Skin epidermis (tissue), 12 donors: ENCODE measurements at regions not wholly inside any gene's neighbourhood (a gene's known extent, or its start where the extent isn't known, plus 50 kb on each side); places are given as distances from the start of the nearest gene placed in this dataset.
"Not testable (repeated sequence)": the region's sequence is repeated elsewhere in the genome, so short reads cannot be mapped to it uniquely, and the experiment has no call there.

Experiments used
- H3K27ac ChIP-seq, 21 experiments: fragments of 200-600 bp; sonication (generic) in 11 of 21; one replicate each; pipeline ENCODE4 v1.5.0; 2020; ENCODE audit warnings: mild to moderate bottlenecking in 3 of 21, inconsistent platforms in 2 of 21, moderate library complexity in 2 of 21
- H3K4me3 ChIP-seq, 7 experiments: fragments of 200-600 bp; sonication (generic) in 2 of 7; one replicate each; pipeline ENCODE4 v1.5.0; 2020; ENCODE audit warnings: inconsistent platforms in 2 of 7, mild to moderate bottlenecking in 2 of 7, moderate library complexity in 1 of 7

DNA sequence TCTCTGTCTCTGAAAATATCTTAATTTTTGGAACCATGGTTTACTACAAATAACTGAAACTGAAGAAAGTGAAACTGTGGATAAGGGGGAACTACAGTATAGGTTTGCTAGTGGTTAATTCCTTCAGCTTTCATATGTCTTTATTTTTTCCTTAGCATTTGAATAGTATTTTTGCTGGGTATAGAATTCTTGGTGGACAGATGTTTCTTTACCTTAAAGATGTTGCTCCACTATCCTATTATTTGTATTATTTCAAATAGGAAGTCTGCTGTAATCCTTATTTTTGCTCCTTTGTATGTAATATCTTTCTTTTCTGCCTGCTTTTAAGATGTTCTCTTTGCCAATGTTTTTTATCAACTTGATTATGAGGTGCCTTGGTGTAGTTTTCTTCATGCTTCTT is 152.9 kb upstream of the ISL1 start:
- no peak overlapping the region for H3K4me3 ChIP-seq
- no peak overlapping the region for H3K27ac ChIP-seq

DNA sequence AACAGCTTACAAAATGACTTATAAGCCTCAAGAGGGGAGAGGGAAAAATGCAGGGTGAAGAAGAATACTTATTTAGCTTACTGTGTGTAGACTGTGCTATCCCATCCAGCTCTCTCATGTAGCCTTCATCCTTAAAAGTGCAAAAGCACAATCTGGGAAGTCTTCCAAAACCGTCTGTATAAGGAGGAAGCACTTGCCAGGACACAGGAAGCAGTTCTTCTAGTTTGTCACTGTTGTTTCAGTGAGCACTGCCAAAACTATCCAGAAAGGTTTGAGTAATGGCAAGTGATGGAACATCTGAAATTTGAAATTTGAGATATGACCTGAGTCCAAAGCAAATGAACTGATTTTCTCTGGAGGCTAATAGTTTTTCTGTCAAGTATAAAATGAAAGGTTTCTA is 140.8 kb upstream of the ISL1 start:
- no peak overlapping the region for H3K27ac ChIP-seq
- H3K4me3 ChIP-seq: no peak overlapping the region

DNA sequence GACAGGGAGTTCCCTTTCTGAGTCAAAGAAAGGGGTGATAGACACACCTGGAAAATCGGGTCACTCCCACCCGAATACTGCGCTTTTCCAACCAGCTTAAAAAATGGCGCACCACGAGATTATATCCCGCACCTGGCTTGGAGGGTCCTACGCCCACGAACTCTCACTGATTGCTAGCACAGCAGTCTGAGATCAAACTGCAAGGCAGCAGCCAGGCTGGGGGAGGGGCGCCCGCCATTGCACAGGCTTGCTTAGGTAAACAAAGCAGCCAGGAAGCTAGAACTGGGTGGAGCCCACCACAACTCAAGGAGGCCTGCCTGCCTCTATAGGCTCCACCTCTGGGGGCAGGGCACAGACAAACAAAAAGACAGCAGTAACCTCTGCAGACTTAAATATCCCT is 132.3 kb upstream of the ISL1 start:
- not testable (repeated sequence) for H3K27ac ChIP-seq, H3K4me3 ChIP-seq

DNA sequence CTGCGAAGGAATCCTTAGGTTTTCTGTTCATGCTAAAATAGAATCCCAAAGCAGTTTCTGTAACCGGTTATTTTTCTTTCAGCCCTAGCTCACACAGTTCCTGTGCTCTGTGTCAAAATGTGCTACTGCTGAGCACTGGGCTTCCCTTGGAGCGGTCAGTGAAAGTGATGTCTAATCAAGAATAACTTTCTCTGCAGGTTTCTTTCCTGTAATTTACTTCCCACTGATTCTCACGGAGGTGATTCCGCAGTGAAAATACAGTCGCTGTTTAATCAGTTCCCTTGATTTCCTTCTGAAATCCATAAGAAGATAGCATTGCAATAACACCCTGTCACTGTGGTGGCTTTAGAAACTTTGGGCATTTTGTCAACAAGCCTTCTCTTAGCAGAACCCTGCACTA is 112.0 kb upstream of the ISL1 start:
- Histone ChIP-seq H3K27ac (no peak overlapping the region), H3K4me3 (no peak overlapping the region)

DNA sequence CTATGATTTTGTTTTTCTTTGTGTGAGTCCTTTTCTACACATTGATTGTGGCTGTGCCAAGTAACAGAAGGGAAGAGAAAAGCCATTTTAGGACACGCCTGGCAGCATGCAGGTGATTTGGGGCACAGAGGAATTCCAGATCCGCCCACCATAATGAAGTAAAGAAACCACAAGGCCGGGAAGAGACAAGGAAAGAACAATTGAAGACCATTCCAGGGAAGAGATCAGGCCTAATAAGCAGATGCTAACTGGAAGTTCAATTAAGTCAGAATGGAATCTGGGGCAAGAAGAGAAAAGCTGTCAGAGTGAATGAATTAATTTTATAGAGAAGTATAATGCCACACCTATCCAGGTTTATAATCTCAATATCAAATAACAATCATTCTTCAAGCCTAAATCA is 110.2 kb upstream of the ISL1 start:
- H3K4me3 ChIP-seq: no peak overlapping the region
- no peak overlapping the region for H3K27ac ChIP-seq

GRCh38 chr5:51273871-51274270 is 109.4 kb upstream of the ISL1 start:
- Histone ChIP-seq H3K27ac (no peak overlapping the region), H3K4me3 (no peak overlapping the region)

DNA sequence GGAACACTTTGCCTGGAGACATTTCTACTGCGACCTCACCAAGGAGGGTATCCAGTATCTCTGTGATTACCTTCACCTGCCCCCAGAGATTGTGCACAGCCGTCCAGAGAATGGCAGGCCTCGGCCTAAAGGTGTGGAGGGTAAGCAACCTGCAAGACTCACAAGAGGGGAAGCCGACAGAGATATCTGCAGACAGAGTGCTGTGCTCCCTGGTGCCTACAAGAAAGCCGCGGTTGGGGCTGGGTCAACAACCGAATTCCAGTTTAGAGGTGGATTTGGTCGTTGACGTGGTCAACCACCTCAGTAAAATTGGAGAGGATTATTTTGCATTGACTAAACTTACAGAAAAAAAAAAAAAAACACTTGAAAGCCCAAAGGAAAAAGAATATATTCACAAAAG is 107.8 kb upstream of the ISL1 start:
- no peak overlapping the region for H3K4me3 ChIP-seq
- no peak overlapping the region for H3K27ac ChIP-seq

DNA sequence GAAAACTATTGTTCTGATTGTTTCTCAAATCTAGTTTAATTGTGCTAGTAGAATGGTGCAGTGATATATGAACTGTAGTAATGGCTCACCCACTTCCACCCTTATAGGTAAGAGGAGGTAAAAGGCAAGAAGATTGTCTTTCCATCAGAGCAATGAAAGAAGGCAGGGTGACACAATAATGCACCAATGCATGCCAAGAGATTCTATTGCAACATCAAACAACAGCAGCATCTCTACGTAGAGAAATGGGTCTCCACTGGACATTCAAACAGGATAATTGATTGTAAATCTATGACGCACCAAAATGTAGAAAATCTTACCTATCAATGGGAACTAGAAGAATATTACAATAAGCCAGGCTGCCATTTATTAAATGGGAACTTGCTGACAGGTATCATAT is 107.0 kb upstream of the ISL1 start:
- H3K4me3 ChIP-seq: no peak overlapping the region
- no peak overlapping the region for H3K27ac ChIP-seq

- no peak overlapping the region for H3K4me3 ChIP-seq
- no peak overlapping the region for H3K27ac ChIP-seq
These were observed 104.7 kb upstream of the ISL1 start for GRCh38 chr5:51278539-51278938.

- Histone ChIP-seq H3K27ac (no peak overlapping the region), H3K4me3 (no peak overlapping the region)
These were observed 103.1 kb upstream of the ISL1 start for GRCh38 chr5:51279983-51280706.

DNA sequence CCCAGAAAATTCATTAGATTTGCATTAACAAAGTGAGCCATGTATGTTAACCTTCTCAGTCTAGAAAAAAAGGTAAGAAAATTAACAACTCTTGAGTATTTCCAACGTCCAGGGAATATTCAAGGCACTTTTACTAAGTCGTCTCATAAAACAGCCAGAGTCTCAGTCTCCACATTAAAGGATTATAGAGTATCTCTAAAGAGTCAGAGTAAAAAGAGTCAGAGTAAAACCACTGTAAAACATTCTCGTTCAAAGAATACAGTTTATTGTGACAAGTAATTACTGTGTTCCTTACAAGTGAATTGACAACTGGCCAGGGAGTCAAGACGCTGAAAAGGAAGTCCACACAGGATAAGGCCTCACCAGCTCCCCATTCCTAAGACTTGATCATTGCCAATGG is 97.2 kb upstream of the ISL1 start:
- Histone ChIP-seq H3K4me3 (no peak overlapping the region), H3K27ac (no peak overlapping the region)

GRCh38 chr5:51302343-51302742 is 80.9 kb upstream of the ISL1 start:
- no peak overlapping the region for H3K27ac ChIP-seq

GRCh38 chr5:51326844-51327243 is 56.4 kb upstream of the ISL1 start:
- Histone ChIP-seq H3K27ac (no peak overlapping the region), H3K4me3 (no peak overlapping the region)

More at GRCh38 chr5:51302343-51302742, 80.9 kb upstream of the ISL1 start:
- no peak overlapping the region for H3K4me3 ChIP-seq
